UCSD-AML1 (cell line): ENCODE measurements at regions not wholly inside any gene's neighbourhood (a gene's known extent, or its start where the extent isn't known, plus 50 kb on each side); places are given as distances from the start of the nearest gene placed in this dataset.

Source experiments
- DNase-seq: peaks from one replicate; lab custom pipeline; 2025; ENCODE audit not compliant: unreplicated experiment; lab: John Stamatoyannopoulos, UW

DNA sequence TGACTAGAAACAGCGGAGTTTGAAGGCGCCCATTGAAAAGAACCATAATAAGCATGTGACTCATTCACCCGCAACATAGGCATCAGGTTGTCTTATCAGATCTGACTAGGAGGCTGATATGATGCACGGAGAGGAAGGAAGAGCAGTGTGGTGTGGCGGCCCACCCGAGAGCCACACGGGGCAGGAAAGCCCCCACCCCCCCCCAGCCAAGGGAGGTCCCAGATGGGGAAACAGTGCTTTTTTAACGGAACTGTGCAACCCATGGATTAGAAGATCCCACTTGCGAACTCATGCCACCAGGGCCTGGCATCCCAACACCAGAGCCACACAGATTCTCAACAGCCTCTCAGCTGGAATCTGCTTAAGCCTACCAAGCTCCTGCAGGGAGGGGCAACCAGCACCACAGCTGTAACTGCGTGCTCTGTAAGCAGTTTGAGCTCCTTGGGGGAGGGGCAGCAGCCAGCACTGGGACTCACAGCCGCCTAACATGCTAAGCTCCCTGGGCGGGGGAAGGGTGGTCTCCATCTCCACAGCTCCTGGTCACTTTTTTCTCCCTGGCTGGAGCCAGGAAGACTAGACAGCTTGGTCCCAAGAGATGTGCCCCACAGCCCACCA, 466.2 kb downstream of the PDGFC start:
- DNase-seq = no peak

DNA sequence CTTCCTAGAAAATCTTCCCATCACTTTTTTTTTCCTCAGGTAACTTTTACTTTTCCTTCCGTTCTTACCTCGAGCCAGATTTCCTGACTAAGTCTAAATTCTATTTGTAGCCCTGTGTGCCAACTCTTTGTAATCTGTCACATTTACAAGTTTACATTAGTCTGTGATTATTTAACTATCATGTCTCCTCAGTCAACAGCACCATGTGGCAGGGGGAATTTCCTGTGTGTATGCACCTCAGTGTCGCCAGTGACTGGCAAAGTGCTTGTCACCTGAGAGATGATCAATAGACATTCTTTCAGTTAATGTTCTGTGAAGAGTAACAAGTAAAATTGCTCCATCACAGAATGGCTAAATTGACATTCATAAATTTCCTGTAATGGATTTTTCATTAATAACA, 468.5 kb downstream of the PDGFC start:
- no peak for DNase-seq

DNA sequence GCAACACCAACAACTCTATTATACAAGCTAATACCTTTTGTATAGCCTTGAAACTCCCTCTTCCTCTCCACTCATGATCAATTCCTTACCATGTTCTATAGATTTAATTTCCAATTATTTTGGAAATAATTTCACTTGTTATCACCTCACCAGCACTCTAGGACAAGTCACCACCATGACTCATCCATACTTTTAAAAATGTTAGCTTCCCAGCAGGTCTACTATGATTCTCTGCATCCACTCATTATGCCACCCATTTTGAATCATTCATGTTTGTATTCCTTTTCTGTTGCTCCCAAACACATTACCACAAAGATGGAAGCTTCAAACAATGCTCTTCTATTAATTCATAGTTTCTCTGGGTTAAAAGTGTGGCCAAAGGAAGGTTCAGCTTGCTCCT, 469.6 kb downstream of the PDGFC start:
- DNase-seq = no peak

DNA sequence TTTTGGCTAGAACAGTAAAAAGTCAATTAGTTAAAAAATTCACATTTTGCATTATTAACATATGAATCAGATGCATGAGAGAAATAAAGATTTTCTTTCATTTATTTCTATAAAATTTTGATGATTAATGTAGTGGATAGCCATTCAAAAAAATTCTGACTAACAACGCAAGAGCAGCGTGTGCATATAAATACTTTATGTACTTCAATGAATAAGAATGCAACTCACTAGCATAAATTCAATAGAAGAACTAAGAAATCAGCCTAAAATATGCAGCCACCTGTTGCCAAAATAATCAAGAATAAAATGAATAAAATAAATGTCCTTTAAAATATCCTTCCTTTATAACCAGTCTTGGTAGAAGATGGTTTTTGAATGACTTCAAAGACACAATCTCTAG, 471.9 kb downstream of the PDGFC start:
- DNase-seq = no peak

DNA sequence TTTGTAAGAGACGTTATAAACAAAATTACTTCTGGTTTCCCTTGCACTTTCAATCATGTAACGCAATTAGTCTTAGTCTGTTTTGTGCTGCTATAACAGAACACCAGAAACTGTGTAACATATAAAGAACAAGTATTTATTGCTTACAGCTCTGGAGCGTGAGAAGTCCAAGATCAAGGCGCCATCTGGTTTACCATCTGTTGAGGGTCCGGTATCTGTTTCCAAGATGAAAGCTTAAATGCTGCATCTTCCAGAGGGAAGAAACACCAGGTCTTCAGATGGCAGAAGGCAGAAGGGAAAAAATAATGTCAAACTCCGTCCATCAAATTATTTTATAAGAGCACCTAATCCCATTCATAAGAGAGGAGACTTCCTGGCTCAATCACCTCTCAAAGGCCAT, 474.1 kb downstream of the PDGFC start:
- no peak for DNase-seq

DNA sequence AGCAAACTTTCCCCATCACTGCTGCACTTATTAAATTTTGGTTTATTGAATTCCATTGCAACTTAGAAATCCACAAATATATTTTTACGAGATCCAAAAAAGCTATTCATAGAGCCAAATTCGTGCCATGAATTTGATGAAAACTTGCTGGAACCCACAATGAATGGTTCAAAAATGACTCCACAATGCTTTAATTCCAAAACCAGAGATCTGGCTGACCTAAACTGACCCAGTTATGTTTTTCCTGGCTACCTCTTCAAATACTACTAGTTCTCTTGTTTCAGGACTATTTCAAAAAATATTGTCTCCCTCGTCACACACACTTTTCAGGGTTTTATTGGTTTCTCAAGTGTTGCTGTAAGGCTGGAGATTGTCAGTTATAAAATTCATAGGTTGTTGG, 474.8 kb downstream of the PDGFC start:
- no peak for DNase-seq

DNA sequence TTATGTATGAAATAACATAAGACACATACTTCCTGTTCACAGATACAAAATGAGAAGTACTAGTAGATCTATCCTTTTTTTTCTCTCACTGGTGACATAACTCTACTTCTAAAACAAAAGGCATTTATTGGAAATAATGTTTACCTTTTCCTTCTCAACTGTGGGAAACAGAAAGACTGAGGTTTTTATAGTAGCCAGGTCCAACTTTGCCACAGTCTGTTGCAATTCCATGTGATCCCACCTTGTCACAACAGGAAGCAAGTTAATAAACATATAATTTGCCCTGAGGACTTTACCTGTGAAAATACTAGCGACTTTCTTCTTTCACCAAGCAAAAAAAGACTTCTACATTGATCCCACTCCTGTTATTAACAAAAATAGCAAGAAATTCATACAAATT, 475.8 kb downstream of the PDGFC start:
- no peak for DNase-seq

DNA sequence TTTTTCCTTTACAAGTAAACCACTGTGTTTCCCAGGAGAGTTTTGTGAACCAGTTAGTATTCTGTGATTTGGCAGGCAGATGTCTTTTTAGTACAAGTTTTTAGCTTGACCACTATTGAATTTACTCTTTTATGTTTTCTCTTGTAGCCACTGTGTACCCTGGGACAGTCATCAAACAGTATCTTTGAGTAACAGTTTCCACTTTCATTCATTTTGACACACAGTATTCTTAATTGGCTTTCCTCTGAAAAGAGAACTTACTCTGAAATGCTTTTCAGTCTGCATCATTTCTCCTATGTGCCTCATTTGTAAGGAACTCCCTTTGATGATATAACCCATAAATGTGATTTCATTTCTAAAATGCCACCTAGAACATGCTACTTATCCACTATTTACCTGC, 476.5 kb downstream of the PDGFC start:
- no peak for DNase-seq

DNA sequence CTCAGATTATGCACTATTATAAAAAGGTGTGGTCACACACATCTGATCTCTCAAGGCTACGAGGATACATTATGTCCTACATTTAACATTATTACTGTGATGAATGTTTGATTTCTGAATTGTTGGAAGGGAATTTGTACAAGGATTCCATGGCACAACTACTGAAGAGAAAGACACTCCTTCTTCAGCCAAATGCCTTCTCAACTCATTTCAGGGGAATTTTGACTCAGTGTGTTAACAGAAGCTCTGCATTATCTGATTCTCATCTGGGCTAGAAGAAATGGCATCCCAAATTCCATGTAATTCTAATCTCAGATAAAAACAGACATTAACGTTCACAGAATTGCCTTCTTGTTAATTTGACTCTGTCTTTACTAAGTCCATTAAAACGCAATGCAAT, 477.7 kb downstream of the PDGFC start:
- no peak for DNase-seq

DNA sequence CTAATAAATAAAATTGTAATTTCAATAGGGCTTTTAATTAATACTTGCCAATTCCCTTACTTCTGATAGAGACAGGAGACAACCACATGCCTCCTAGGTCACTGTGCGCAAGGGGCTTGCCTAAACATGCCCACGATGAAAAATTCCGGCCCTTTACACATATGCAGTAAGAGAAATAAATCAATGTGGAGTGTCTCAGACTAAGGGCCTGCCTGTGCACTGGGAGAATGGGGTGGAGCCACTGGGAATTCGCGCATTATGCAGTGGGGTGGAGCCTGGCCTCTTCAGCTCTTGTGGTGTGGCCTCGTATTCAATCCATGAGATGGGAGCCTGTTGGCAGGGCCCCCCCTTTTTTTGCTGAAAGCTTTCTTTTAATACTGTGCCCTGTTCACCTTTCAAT, 484.5 kb downstream of the PDGFC start:
- DNase-seq = no peak

DNA sequence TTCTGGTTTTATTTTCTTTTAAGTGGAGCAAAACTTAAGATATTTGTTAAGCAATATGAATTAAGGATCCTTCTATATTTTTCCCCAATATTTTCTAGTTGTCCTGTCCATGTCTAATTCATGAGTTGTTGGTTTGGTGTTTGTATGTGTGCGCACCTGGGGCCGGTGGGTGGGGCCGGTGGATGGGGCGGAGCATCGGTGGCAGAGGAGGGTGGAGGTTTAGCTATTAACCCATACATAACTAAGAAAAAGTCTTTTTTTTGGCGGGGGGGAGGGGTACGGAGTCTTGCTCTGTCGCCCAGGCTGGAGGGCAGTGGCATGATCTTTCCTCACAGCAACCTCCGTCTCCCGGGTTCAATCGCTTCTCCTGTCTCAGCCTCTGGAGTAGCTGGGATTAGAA, 489.8 kb downstream of the PDGFC start:
- DNase-seq = no peak

DNA sequence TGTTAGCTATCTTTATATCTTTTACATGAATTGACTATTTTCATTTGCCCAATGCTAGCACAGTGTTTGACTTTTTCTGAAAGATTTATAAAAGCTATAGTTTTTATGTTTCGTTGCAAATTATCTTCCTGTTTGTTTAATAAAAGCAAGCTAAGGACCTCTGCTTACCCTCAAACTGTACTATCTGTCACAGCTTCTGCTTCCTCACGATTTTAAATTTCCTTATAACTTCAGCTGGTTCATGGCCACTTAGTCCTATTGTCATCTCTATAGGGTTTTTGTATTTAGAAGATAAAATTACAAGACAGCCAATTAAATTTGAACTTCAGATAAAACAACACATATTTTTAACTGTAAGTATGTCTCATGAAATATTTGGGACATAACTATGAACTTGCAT, 494.0 kb downstream of the PDGFC start:
- no peak for DNase-seq

DNA sequence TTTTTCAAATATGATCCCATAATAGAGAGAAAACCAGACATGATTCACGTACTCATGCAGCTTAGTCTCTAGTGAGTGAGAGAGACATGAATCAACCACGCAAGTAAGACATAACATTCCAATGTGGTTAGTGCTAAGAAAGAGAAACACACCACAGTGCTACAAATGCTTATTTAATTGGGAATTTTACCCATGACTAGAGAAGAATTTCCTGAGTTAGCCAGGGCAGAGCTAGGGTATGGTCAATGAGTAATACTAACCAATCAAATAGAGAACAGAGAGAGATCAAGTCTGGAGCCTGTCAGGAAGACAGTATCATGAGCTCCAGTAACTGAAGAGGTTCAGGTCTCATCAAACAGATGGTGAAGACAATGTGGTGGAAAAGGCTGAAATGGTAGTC, 495.2 kb downstream of the PDGFC start:
- DNase-seq = no peak

DNA sequence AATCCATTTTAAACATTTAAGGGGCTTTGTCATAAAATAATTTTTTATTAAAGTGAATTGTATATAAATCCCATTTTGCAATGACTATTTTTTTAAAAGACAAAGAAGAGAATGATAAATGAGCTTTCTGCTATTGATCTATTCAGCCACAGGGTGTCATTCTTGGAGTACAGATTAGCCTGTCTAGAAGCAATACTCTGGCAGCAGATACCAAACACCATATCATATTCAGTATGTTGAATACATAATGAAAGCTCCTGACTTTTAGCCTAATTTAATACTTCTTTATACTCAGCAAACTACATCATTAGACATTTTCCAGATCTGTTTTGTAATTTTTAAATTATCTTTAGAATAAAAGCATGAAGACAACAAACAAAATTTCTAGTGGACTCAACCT, 496.3 kb downstream of the PDGFC start:
- DNase-seq = no peak

DNA sequence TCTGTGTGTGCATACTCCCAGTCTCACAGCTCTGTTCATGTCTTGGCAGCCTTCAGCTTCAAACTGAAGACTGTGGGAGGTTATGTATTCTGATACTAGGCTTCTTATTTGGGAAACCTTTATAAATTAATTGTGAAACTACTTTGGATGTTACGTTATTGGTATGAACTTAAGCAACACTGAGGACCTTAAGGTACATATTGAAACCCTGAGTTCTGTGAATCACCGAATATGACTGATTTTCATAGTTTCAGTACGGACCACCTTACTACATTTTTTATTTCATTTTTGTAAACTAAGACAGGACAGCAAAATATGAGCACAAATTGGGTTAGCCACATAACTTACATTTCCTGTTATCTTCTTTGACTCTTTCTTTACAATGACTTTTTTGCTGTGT, 498.4 kb downstream of the PDGFC start:
- no peak for DNase-seq

DNA sequence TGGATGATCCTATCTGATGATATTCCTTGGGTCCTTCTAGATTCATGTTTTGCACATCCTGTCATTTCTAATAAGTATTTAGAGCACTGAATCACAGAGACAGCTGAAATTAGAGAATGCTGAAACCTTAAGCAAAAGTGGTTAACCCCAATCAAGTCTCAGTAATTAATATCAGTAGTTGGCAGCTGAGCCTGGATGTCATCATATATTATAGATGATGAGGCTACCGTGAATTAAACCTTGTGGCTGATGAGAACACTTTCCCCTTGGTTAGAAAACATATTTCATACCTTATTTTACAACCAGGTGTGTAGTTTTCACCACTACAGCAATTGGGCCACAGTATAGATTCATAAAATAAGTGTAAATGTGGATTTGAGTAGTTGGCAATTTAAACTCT, 499.0 kb downstream of the PDGFC start:
- DNase-seq = no peak

DNA sequence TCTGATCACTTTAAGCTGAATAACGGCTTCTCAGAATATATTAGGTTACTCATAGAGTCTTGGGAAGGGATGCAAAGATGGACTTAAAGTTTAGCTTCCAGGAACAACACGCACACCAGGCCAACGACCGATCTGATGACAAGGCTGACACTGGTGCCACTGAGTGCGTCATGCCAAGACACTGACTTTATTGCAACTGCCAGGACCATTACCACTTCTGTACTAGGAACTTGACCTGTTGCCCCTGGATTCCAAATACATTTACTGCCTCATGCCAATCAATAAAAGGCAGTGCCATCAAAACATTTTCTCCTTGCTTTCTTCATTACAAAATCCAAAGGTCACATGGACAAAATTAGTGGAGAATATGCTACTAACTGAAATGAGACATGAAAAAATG, 505.9 kb upstream of the CTSO start:
- no peak for DNase-seq

DNA sequence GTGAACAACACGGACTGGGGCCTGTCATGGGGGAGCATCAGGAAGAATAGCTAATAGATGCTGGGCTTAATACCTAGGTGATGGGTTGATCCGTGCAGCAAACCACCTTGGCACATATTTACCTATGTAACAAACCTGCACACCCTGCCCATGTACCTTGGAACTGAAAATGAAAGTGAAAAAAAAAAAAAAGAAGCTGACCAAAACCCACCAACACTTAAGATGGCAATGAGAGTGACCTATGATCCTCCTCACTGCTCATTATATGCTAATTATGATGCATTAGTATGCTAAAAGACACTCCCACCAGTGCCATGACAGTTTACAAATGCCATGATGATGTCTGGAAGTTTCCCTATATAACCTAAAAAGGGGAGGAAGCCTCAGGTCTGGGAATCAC, 503.2 kb upstream of the CTSO start:
- DNase-seq = no peak

DNA sequence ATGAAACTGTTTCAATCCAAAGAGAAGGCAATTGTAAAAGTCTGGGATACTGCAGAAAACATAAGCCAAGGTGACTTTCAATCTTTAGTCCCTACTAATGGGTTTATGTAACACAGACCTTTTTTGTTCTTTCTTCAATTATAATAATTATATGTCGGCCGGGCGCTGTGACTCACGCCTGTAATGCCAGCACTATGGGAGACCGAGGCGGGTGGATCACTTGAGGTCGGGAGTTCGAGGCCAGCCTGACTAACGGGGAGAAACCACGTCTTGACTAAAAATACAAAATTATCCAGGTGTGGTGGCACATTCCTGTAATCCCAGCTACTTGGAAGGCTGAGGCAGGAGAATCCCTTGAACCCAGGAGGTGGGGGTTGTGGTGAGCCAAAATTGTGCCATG, 489.8 kb upstream of the CTSO start:
- no peak for DNase-seq

DNA sequence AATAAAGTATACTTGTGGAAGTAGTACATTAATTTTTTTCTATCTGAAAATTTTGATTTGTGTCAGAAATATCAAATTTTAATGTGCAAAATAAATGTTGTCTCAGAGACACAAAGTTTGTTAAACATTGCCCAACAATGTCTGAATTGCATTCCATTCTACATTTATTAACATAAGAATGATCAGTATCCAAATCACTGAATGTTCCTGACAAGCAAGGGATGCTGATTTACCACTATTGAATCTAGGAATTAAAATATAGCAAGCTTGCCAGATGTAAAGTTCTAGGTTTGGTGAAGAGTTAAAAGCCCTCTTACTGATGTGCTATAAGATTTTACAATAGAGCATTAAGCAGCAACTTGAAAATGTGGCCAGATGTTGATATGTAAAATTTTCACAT, 489.2 kb upstream of the CTSO start:
- no peak for DNase-seq

DNA sequence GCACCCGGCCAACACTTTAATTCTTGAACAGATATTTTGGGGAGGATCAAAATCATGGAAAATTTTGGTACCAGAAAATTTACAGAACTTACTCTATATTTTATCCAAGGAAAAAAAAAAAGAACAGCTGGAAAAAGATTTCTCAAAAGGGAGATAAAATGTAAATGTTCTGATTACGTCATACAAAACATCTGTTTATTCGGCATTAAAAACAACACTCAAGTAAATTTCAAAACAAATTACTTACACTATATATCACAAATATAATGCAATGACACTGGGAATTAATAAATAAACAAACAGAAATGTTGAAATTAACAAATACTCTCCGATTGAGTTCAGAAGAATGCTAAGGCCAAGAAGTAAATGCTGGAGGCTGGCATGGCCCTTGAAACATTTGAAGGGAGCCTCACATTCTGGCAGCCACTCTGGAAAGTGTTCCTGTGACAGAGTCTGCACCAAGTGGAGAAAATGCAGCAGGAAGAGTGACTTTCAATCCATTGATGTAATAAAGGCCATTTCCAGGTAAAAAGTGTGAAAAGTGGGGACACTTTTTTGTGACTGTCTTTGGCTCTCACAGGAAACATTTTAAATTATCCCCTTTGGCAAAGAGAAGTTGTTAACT, 486.0 kb upstream of the CTSO start:
- no peak for DNase-seq

DNA sequence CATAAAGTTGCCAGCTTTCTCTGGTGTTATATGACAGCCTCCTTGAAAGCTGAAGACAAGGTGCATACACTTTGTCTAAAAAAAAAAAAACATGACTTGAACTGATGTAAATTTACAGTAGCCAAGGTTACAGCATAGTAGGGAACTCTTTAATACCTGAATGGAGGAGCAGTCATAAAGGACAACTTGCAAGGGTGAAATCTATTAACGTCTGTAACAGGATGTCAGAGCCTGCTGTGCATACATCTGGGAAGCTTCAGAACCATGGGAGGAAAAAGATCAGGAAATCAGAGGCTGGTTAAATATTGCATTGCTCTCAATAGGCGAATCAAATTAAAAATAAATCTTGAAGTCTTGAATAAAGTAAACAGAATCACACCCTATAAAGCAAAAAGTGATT, 484.0 kb upstream of the CTSO start:
- DNase-seq = no peak

DNA sequence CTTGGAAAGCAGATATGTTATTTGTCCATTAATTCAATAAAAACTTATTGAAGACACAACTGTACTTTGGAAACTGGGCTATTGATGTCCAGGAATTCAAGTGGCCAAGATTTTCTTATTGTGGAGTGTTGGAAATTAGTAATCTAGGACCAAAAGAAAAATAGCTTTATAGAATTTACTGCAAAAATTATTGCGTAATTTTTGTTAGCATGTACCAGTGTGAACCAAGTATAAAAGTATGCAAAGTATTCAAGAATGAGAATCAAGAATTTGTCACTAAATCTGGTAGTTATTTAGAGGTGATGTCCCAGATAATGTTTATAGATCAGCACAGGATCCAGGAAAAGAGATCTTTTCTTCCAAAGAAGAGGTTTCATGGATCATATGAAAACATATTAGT, 468.9 kb upstream of the CTSO start:
- DNase-seq = no peak
